ENCODE measurements at regions not wholly inside any gene's neighbourhood (a gene's known extent, or its start where the extent isn't known, plus 50 kb on each side); places are given as distances from the start of the nearest gene placed in this dataset.
"Not testable (repeated sequence)": the region's sequence is repeated elsewhere in the genome, so short reads cannot be mapped to it uniquely, and the experiment has no call there.

DNA sequence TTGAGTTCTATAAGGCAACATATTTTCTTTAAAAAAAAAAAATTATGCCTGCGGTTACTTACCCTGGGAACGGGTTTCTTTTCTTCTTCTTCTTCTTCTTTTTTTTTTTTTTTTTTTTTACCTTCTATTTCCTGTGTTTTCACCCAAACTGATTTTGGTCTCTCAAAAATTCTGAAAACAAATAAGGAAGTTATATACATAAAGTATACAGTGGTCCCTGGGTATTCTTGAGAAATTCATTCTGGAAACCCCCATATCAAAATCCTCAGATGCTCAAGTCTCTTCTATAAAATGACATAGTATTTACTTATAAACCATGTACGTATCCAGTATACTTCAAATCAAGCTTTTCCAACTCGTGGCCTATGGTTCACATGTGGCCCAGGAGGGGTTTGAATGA, 326.7 kb downstream of the MAT2B start:
- POLR2A ChIA-PET = no interaction called here
- Mint-ChIP-seq H3K36me3 (no peaks in the 10 kb centered on the region), H3K27ac (no peak overlapping the region), H3K4me1 (no peaks in the 10 kb centered on the region), H3K4me3 (no peak overlapping the region), H3K27me3 (peaks cover 0 to 7% (median 0%) of the 10 kb centered on the region in 5 donors), H3K9me3 (peaks cover 0 to 13% (median 4%) of the 10 kb centered on the region in 9 donors)
- DNase-seq (no peak), ATAC-seq (no peak)

- Mint-ChIP-seq H3K27me3 (peaks cover 0 to 4% (median 0%) of the 10 kb centered on the region in 5 donors), H3K4me1 (no peaks in the 10 kb centered on the region), H3K27ac (no peak overlapping the region), H3K9me3 (peaks cover 0 to 5% (median 0%) of the 10 kb centered on the region in 9 donors), H3K4me3 (no peak overlapping the region), H3K36me3 (no peaks in the 10 kb centered on the region)
- POLR2A ChIA-PET = no interaction called here
- ATAC-seq (no peak), DNase-seq (no peak)
Observed at GRCh38 chr5:163838738-163839137, 333.3 kb downstream of the MAT2B start.

DNA sequence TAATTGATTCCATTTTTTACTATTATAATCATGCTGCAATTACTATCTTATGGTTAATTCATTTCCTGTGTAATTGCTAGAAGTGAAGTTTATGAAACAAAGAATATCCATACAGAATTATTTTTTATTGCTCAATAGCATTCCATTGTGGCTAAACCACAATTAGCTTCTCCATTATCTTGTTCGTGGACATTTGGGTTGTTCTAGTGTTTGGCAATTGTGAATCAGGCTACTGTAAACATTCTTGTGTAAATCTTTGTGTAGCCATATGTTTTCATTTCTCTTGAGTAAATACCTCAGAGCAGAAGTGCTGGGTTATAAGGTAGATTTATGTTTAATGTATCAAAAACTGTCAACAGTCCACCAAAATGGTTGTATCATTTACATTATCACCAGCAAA, 341.1 kb downstream of the MAT2B start:
- Mint-ChIP-seq H3K4me3 (no peak overlapping the region), H3K4me1 (no peaks in the 10 kb centered on the region), H3K36me3 (no peaks in the 10 kb centered on the region), H3K9me3 (peaks cover 0 to 9% (median 4%) of the 10 kb centered on the region in 9 donors), H3K27ac (no peak overlapping the region), H3K27me3 (no peaks in the 10 kb centered on the region)
- POLR2A ChIA-PET = no interaction called here
- ATAC-seq (no peak), DNase-seq (no peak)

DNA sequence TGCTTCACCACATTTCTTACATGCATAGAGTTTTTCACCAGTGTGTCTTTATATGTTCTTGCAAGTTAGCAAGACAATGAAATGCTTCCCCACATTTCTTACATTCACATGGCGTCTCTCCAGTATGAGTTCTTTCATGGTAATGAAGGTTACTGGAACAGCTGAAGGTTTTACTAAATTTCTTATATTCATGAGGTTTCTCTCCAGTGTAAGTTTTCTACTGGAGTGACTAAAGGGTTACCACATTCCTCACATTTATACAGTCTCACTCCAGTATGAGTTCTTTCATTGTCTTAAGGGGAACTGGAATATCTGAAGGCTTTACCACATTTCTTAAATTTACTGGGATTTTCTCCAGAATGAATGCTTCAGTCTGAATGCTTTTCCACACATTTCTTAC, 350.3 kb downstream of the MAT2B start:
- Mint-ChIP-seq H3K27ac (no peak overlapping the region), H3K27me3 (peaks cover 0 to 3% (median 0%) of the 10 kb centered on the region in 5 donors), H3K4me3 (no peak overlapping the region), H3K9me3 (peaks cover 6 to 33% (median 15%) of the 10 kb centered on the region in 9 donors), H3K36me3 (no peaks in the 10 kb centered on the region), H3K4me1 (no peaks in the 10 kb centered on the region)
- POLR2A ChIA-PET = no interaction called here
- DNase-seq (no peak), ATAC-seq (no peak)

DNA sequence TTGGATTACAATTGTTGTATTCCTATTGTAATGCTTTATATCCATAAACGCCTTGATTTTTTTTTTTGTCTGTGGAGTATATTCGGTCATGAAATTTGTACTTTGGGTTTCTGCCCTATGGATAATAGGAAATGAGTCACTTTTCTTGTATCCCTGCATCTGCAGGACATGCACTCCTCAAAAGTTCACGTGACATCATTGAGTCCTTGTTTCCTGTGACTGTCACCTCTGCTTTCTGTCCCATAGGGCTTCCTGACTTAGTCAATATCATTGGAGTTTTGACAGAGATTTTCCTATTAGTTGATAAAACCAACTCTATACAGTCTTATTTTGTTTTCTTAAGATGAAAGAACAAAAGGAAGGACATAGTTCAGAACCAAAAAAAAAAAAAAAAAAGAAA, 356.3 kb downstream of the MAT2B start:
- DNase-seq = no peak
- H3K27me3 Mint-ChIP-seq = no peaks in the 10 kb centered on the region
- POLR2A ChIA-PET = no interaction called here
- H3K4me3 Mint-ChIP-seq = no peak overlapping the region
- H3K4me1 Mint-ChIP-seq = no peaks in the 10 kb centered on the region
- no peaks in the 10 kb centered on the region for H3K36me3 Mint-ChIP-seq
- ATAC-seq = no peak
- H3K9me3 Mint-ChIP-seq = peaks cover 0 to 41% (median 3%) of the 10 kb centered on the region in 9 donors
- H3K27ac Mint-ChIP-seq = no peak overlapping the region

GRCh38 chr5:163867324-163867723, 361.9 kb downstream of the MAT2B start:
- H3K27ac Mint-ChIP-seq = no peak overlapping the region
- peaks cover 0 to 3% (median 0%) of the 10 kb centered on the region in 5 donors for H3K27me3 Mint-ChIP-seq
- H3K36me3 Mint-ChIP-seq = no peaks in the 10 kb centered on the region
- no peak overlapping the region for H3K4me3 Mint-ChIP-seq
- POLR2A ChIA-PET = no interaction called here
- no peak for ATAC-seq
- no peak for DNase-seq
- H3K4me1 Mint-ChIP-seq = no peaks in the 10 kb centered on the region
- peaks cover 0 to 15% (median 0%) of the 10 kb centered on the region in 9 donors for H3K9me3 Mint-ChIP-seq

DNA sequence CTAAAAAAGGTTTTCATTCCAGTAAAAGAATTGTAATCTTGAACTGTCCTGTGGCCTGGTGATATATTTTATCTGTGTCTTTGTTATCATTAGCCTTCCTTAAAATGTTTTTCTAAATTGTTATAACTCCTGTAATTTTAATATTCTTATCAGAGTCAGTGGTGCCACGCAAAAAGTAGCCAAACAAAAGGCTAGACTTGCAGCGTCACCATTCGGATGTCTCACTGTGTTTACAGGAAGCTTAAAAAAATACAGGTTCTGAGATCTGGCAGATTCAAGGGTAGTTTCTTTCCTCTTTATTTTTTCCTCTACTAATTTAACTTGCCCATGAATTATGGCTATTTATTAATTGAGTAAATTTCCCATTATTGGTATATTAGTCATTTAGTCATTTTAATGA, 362.3 kb downstream of the MAT2B start:
- DNase-seq (no peak), ATAC-seq (no peak)
- H3K27ac Mint-ChIP-seq = no peak overlapping the region
- H3K4me3 Mint-ChIP-seq = no peak overlapping the region
- POLR2A ChIA-PET = no interaction called here
- H3K9me3 Mint-ChIP-seq = peaks cover 0 to 11% (median 2%) of the 10 kb centered on the region in 9 donors
- H3K4me1 Mint-ChIP-seq = no peaks in the 10 kb centered on the region
- no peaks in the 10 kb centered on the region for H3K36me3 Mint-ChIP-seq
- peaks cover 0 to 3% (median 0%) of the 10 kb centered on the region in 5 donors for H3K27me3 Mint-ChIP-seq

DNA sequence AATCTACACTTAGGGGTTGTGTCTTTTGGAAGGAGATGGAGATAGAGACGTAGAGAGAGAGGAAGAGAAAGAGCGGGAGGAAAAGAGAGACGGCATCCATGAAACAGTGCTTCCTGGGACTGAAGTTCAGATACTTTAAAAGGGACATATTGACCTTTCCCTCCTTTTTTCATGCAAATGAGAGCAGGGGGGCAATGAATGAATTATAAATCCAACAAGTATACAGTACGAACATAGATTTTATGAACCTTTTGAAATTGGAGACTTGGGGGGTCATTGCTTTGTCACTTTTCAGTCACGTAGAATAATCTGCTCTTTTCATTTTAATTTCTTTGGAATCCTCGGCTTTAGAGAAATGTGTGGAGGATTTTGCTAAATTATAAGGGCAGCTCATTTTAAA, 364.2 kb downstream of the MAT2B start:
- Mint-ChIP-seq H3K4me1 (no peaks in the 10 kb centered on the region), H3K27ac (no peak overlapping the region), H3K36me3 (no peaks in the 10 kb centered on the region), H3K4me3 (no peak overlapping the region), H3K9me3 (peaks cover 0 to 16% (median 3%) of the 10 kb centered on the region in 9 donors), H3K27me3 (peaks cover 0 to 3% (median 0%) of the 10 kb centered on the region in 5 donors)
- DNase-seq = no peak
- ATAC-seq = no peak
- POLR2A ChIA-PET = no interaction called here

DNA sequence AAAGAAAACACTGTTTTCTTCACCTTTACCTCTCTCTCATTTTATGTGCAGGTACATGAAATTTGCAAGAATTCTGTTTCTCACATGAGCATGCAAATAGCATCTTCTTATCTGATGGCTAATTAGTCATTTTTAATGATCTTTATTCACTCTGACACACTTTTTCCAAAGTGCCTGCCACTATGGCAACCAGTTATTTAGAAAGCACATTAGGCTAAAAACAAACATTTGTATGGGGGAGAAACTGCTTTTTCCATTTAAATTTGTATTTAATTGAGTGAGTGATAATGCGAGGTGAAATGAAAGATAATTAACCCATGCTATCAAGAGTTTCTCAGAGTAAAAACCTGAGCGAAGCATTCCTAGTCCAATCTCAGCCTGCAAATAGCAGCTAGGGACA, 365.0 kb downstream of the MAT2B start:
- DNase-seq (no peak), ATAC-seq (no peak)
- POLR2A ChIA-PET = no interaction called here
- Mint-ChIP-seq H3K4me3 (no peak overlapping the region), H3K36me3 (no peaks in the 10 kb centered on the region), H3K27me3 (peaks cover 0 to 3% (median 0%) of the 10 kb centered on the region in 5 donors), H3K4me1 (no peaks in the 10 kb centered on the region), H3K27ac (no peak overlapping the region), H3K9me3 (peaks cover 0 to 16% (median 3%) of the 10 kb centered on the region in 9 donors)

DNA sequence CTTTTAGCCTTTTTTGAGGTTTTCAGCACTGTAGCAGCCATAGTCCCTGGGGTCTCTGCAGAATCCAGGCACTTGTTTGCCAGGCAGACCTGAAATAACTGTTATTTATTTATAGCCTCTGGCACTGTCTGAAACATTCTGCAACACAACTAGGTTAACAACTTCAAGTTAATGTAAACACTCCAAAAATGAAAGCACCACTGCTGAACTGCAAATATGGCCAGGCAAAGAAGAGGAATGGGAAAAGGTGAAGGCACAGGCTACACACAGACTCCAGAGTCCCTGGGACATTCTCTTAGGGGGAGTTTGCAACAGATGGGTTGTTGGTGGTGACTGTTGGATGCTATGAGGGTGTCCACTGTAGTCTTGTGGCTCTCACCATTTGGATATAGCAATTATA, 369.0 kb downstream of the MAT2B start:
- DNase-seq = no peak
- H3K27ac Mint-ChIP-seq = no peak overlapping the region

GRCh38 chr5:163874912-163875311, 369.5 kb downstream of the MAT2B start:
- POLR2A ChIA-PET, H3K4me1 Mint-ChIP-seq, H3K4me3 Mint-ChIP-seq, ATAC-seq, H3K27ac Mint-ChIP-seq, H3K27me3 Mint-ChIP-seq, H3K36me3 Mint-ChIP-seq, DNase-seq: not testable (repeated sequence)
- peaks cover 0 to 17% (median 4%) of the 10 kb centered on the region in 9 donors for H3K9me3 Mint-ChIP-seq

More for the DNA sequence above, 369.0 kb downstream of the MAT2B start:
- Mint-ChIP-seq H3K27me3 (peaks cover 0 to under 1% (median 0%) of the 10 kb centered on the region in 5 donors), H3K4me1 (no peaks in the 10 kb centered on the region), H3K36me3 (no peaks in the 10 kb centered on the region), H3K9me3 (peaks cover 0 to 21% (median 4%) of the 10 kb centered on the region in 9 donors), H3K4me3 (no peak overlapping the region)
- no peak for ATAC-seq
- POLR2A ChIA-PET = no interaction called here

DNA sequence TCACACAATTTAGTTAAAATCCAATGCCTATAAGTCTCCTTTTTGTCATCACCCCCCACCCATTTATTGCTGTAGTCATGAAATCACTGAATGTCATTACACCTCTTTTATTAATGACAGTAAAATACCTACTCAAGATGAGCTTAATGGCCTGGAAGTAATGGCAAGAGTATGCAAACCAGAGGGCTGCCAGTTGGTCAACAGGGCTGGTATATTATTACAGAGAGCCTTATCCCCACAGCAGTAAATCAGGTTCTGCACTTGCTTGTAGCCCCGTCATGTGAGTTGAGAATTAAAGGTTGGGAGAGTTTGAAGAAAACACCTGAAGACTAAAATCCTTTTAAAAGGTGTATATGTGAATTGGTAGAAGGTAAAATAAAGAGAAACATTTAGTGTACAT, 372.4 kb downstream of the MAT2B start:
- ATAC-seq (no peak), DNase-seq (no peak)
- Mint-ChIP-seq H3K27me3 (no peaks in the 10 kb centered on the region), H3K9me3 (peaks cover 0 to 17% (median 3%) of the 10 kb centered on the region in 9 donors), H3K36me3 (no peaks in the 10 kb centered on the region), H3K4me3 (no peak overlapping the region), H3K4me1 (no peaks in the 10 kb centered on the region), H3K27ac (no peak overlapping the region)
- POLR2A ChIA-PET = no interaction called here

- Mint-ChIP-seq H3K36me3 (no peaks in the 10 kb centered on the region), H3K27me3 (no peaks in the 10 kb centered on the region), H3K27ac (no peak overlapping the region), H3K4me1 (no peaks in the 10 kb centered on the region), H3K9me3 (peaks cover 0 to 17% (median 3%) of the 10 kb centered on the region in 9 donors), H3K4me3 (no peak overlapping the region)
- POLR2A ChIA-PET = no interaction called here
- ATAC-seq = no peak
- no peak for DNase-seq
Observed at GRCh38 chr5:163878490-163878889, 373.1 kb downstream of the MAT2B start.

DNA sequence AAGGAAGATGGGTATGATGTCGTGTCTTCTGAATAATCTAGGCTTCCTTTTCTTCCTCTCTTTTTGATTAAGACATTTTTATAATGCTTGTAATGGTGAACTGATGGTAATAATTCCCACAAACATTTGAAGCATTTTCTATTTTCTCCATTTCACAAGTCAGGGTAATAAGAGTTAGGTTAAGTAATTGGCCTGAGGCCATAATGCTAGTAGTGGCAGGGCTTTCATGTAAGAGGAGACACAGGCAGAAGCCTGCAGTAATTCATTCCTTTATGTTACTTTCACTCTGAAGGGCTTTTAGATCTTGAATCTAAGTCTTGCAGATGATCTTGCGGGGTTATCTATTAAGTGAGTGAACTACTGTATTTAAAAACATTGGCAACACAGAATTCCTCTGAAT, 374.9 kb downstream of the MAT2B start:
- H3K36me3 Mint-ChIP-seq = no peaks in the 10 kb centered on the region

More for the DNA sequence above, 374.9 kb downstream of the MAT2B start:
- Mint-ChIP-seq H3K4me3 (no peak overlapping the region), H3K27me3 (no peaks in the 10 kb centered on the region), H3K9me3 (peaks cover 0 to 15% (median 3%) of the 10 kb centered on the region in 9 donors), H3K27ac (no peak overlapping the region), H3K4me1 (no peaks in the 10 kb centered on the region)
- DNase-seq (no peak), ATAC-seq (no peak)
- POLR2A ChIA-PET = no interaction called here
